ENCODE measurements at regions not wholly inside any gene's neighbourhood (a gene's known extent, or its start where the extent isn't known, plus 50 kb on each side); places are given as distances from the start of the nearest gene placed in this dataset.

- TF ChIP-seq POLR2A (IDR thresholded peaks at IDR 0.05) (no peak), CTCF (IDR thresholded peaks at IDR 0.05) (no peak)
These were observed 380.7 kb downstream of the SEC16B start for GRCh38 chr1:177589166-177589565.

Data from breast epithelium (tissue), 3 donors.